NCI-H2196 (cell line): ENCODE measurements at regions not wholly inside any gene's neighbourhood (a gene's known extent, or its start where the extent isn't known, plus 50 kb on each side); places are given as distances from the start of the nearest gene placed in this dataset.

ENCODE experiments used
- DNase-seq: peaks from one replicate; lab custom pipeline; 2025; ENCODE audit not compliant: unreplicated experiment; lab: John Stamatoyannopoulos, UW

GRCh38 chr15:70257047-70257446, 159.3 kb upstream of the TLE3 start:
- no peak for DNase-seq

- DNase-seq: no peak
Measured at GRCh38 chr15:70254311-70254869, 156.7 kb upstream of the TLE3 start.

DNA sequence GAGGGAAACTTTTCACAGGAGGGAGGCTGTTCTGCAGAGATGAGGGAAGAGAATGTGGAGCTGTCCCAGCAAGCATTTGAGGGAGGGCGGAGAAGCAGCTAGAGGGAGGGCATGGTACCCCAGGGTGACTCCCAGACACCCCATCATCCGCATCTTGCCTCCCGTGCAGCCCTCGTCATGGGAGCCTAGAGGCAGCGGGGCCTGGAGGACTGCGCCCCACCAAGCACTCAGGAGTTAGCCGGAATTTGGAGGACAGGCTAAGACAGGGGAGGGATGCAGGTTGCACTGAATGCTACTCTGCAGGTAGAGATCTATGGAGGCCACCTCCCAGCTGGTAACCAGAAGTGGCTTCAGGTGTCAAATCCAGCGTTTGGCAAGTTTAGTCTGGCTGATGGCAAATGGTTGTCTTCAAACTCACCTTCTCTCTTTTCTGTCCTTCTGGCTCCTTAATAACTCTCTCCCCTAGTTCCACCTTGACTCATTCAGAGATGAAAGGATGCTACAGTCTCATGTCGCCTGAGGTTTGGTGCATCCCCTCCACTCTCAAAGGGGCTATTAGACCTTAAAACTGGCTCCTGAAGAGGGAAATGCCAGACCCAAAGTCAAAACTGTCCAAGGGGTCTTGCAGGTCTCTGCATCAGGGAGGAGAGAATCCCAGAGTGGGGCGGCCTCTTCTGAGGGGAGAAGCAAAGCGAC, 155.9 kb upstream of the TLE3 start:
- no peak for DNase-seq

GRCh38 chr15:70252951-70253320, 155.2 kb upstream of the TLE3 start:
- no peak for DNase-seq

GRCh38 chr15:70252056-70252950, 154.6 kb upstream of the TLE3 start:
- peak; percentile 62 for DNase-seq

GRCh38 chr15:70251246-70251990, 153.7 kb upstream of the TLE3 start:
- no peak for DNase-seq

- DNase-seq: no peak
Measured at GRCh38 chr15:70250208-70251201, 152.8 kb upstream of the TLE3 start.

GRCh38 chr15:70249616-70250015, 151.9 kb upstream of the TLE3 start:
- no peak for DNase-seq

DNA sequence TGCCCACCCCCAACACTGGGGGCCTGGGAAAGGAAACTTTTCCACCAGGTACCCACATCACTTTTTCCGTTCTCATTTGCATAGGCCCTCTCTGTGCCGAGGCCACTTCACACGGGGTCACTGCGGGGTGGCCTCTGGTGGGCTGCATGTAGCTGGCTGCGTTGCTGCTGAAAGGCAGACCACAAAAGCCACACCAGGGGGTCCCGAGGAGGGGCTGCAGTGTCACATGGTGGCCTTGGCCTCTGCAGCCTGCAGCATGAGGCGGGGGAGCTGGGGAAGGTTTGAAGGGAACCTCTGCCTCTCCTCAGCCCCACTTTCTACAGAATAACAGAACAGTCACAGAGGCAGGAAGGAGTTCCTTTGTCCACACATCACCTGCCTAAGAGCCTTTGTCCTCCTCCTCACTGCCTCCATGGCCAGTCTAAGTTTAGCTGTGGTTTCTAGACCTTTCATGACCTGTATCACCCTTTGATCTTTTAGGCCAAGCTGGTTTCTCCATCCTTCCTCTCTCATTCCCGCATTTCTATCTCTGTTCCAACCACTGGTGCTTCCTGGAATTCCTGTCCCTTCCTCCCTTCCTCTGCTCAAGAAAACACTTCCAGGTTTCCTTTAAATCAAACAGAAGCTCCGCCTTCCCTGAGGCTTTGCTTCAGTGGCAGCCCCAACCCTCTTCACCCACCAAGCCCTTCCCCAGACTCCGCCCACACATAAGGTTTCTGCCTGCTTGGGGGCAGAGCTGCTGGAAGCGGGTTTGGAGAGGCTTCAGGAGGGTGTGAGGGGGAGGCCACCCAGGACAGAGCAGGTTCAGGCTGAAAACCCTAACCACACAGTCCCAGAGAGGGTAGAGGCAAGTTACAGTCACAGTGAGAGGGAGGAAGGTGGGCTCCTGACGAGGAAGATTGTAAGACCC, 150.7 kb upstream of the TLE3 start:
- DNase-seq: no peak

DNA sequence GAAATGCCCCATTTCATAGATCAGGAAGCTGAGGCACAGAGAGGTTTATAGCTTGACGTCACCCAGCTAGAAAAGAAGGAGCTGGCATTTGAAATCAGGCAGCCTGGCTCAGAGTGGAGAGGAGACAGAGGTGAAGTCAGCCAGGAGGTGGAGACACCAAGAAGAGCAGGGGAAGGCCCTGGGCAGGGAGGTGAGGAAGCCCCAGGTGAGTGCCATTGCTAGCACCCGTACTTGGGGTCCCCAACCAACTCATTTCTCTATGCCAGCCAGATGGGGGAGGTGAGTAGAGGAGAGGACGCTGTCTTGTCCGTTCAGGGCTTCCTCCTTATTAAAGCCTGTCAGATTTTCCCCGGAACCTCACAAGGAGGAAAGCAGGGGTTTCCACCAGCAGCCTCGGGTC, 149.6 kb upstream of the TLE3 start:
- no peak for DNase-seq

DNA sequence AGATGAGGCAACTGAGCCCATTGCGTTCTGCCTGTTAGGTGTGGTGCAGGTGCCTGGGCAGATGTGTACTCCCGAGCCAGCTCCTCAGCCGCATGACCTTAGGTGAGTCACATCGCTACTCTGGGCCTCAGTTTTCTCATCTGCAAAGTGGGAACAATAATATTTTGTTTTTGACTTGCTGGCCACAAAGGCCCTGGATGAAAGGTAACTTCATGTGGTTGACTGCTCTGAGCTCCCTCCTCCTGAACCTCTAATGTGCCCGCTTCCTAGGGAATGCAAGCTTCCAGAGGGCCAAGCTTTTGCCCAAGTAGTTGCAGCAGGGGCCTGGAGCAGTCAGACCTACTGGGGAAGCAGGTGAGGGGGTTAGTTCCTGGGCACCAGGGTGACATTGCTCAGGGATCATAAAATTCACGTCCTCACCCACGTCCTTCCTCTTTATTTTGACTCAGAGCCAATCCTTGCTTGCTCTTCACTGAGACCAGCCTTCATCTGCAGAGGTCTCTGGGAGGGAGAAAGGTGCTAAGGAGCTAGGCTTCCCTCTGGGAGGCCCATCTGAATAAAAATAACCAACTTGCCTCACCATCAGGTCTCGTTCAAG, 149.0 kb upstream of the TLE3 start:
- no peak for DNase-seq

- no peak for DNase-seq
Measured at GRCh38 chr15:70245932-70246622, 148.4 kb upstream of the TLE3 start.

- DNase-seq: no peak
Measured at GRCh38 chr15:70244978-70245542, 147.3 kb upstream of the TLE3 start.

- DNase-seq: no peak
Measured at GRCh38 chr15:70243686-70244540, 146.2 kb upstream of the TLE3 start.

DNA sequence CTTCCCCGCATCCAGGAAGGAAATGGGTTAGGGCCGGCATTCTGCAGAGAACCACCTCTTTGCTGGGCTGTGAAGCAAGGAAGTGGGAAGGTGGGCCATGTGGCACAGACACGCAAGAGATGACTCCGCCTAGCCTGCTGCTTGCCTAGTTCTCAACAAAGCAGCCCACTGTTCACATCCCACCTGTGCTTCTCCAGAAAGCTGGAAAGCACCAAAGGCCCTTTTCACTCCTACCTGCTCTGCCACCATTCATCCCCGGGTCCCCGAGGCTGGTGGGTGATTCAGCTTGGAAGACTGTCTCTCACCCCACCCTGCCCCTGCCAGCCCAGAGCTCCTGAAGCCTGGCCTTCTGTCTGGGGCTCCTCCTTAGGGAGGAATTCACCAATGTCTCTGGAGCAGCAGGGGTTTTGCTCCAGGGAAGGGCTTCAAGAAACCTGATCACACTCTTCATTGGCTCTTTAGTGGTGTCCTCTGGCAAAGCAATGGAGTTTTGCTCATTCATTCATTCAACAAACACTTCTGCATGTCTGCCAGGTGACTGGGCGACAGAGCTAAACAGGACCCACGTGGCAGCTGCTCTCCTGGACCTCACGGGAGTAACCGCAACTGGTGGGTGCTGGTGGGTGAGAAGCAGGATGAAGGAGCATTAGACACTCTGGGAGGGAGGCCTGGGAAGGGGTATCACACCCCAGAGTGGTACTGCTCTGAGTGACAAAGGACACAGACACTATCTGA, 145.4 kb upstream of the TLE3 start:
- DNase-seq: no peak
